ENCODE measurements at regions not wholly inside any gene's neighbourhood (a gene's known extent, or its start where the extent isn't known, plus 50 kb on each side); places are given as distances from the start of the nearest gene placed in this dataset.

GRCh38 chr6:90938122-90938521 lies 351.2 kb upstream of the MAP3K7 start:
- BruUV-seq (replicated peaks) = no TSS peak
- Mint-ChIP-seq H3K4me3 (ENCODE audit: unreplicated experiment) (no peak overlapping the region), H3K27ac (ENCODE audit: unreplicated experiment) (no peak overlapping the region), H3K4me1 (ENCODE audit: low read depth, unreplicated experiment) (no peaks in the 10 kb centered on the region), H3K36me3 (ENCODE audit: insufficient read depth, unreplicated experiment) (no peaks in the 10 kb centered on the region), H3K27me3 (ENCODE audit: insufficient read depth, unreplicated experiment) (no peaks in the 10 kb centered on the region), H3K9me3 (ENCODE audit: unreplicated experiment) (no peaks in the 10 kb centered on the region)
- no peaks in the 10 kb centered on the region for H3K36me3 ChIP-seq (ENCODE audit: control insufficient read depth, insufficient read depth, low read length)
- H3K4me1 ChIP-seq = no peaks in the 10 kb centered on the region
- no peaks in the 10 kb centered on the region; the same call in 1 of the 2 replicates for H3K27me3 ChIP-seq (replicated peaks; ENCODE audit: control insufficient read depth, insufficient read depth, low read length)
- no peaks in the 10 kb centered on the region for H3K9me3 ChIP-seq
- DNase-seq = no peak
- no peak overlapping the region for H3K4me3 ChIP-seq (ENCODE audit: low read depth, low read length)
- TF ChIP-seq CTCF (IDR thresholded peaks at IDR 0.05; ENCODE audit: insufficient read depth in 1 of 2, low read depth in 1 of 2, low read length in 1 of 2, severe bottlenecking in 1 of 2, unreplicated experiment in 1 of 2) = no peak
- CTCF ChIA-PET = no interaction called here
- intact Hi-C loops (cut with micrococcal nuclease; ENCODE audit: unreplicated experiment) = no loop called here
- POLR2A ChIA-PET = no interaction called here

- intact Hi-C loops (cut with micrococcal nuclease; ENCODE audit: unreplicated experiment) = no loop called here
- no peaks in the 10 kb centered on the region for H3K36me3 Mint-ChIP-seq (ENCODE audit: insufficient read depth, unreplicated experiment)
- TF ChIP-seq CTCF (IDR thresholded peaks at IDR 0.05; ENCODE audit: insufficient read depth in 1 of 2, low read depth in 1 of 2, low read length in 1 of 2, severe bottlenecking in 1 of 2, unreplicated experiment in 1 of 2) = no peak
- Histone ChIP-seq H3K4me3 (ENCODE audit: low read depth, low read length) (no peak overlapping the region), H3K9me3 (no peaks in the 10 kb centered on the region), H3K36me3 (ENCODE audit: control insufficient read depth, insufficient read depth, low read length) (no peaks in the 10 kb centered on the region), H3K4me1 (no peaks in the 10 kb centered on the region), H3K27me3 (replicated peaks; ENCODE audit: control insufficient read depth, insufficient read depth, low read length) (no peaks in the 10 kb centered on the region; the same call in 1 of the 2 replicates)
- CTCF ChIA-PET = interaction anchor here (0.7 kb wide), 1 partner anchor 53 kb away, joined by 3 read pairs; no protein-coding TSS in a partner anchor
- H3K9me3 Mint-ChIP-seq (ENCODE audit: unreplicated experiment) = no peaks in the 10 kb centered on the region
- H3K4me1 Mint-ChIP-seq (ENCODE audit: low read depth, unreplicated experiment) = no peaks in the 10 kb centered on the region
- DNase-seq = no peak
- H3K27me3 Mint-ChIP-seq (ENCODE audit: insufficient read depth, unreplicated experiment) = peaks cover 6% of the 10 kb centered on the region
- BruUV-seq (replicated peaks) = no TSS peak
- H3K4me3 Mint-ChIP-seq (ENCODE audit: unreplicated experiment) = no peak overlapping the region
- no peak overlapping the region for H3K27ac Mint-ChIP-seq (ENCODE audit: unreplicated experiment)
- POLR2A ChIA-PET = no interaction called here
Observed at GRCh38 chr6:90936286-90936685, 349.4 kb upstream of the MAP3K7 start.

- ChIA-PET CTCF (no interaction called here), POLR2A (no interaction called here)
- H3K4me3 ChIP-seq (ENCODE audit: low read depth, low read length) = no peak overlapping the region
- no peak for DNase-seq
- Mint-ChIP-seq H3K9me3 (ENCODE audit: unreplicated experiment) (no peaks in the 10 kb centered on the region), H3K4me3 (ENCODE audit: unreplicated experiment) (no peak overlapping the region), H3K27ac (ENCODE audit: unreplicated experiment) (no peak overlapping the region), H3K4me1 (ENCODE audit: low read depth, unreplicated experiment) (no peaks in the 10 kb centered on the region), H3K36me3 (ENCODE audit: insufficient read depth, unreplicated experiment) (no peaks in the 10 kb centered on the region), H3K27me3 (ENCODE audit: insufficient read depth, unreplicated experiment) (peaks cover 6% of the 10 kb centered on the region)
- no peaks in the 10 kb centered on the region for H3K9me3 ChIP-seq
- no peaks in the 10 kb centered on the region; the same call in 1 of the 2 replicates for H3K27me3 ChIP-seq (replicated peaks; ENCODE audit: control insufficient read depth, insufficient read depth, low read length)
- BruUV-seq (replicated peaks) = no TSS peak
- no peaks in the 10 kb centered on the region for H3K36me3 ChIP-seq (ENCODE audit: control insufficient read depth, insufficient read depth, low read length)
- H3K4me1 ChIP-seq = no peaks in the 10 kb centered on the region
- intact Hi-C loops (cut with micrococcal nuclease; ENCODE audit: unreplicated experiment) = no loop called here
- no peak for TF ChIP-seq CTCF (IDR thresholded peaks at IDR 0.05; ENCODE audit: insufficient read depth in 1 of 2, low read depth in 1 of 2, low read length in 1 of 2, severe bottlenecking in 1 of 2, unreplicated experiment in 1 of 2)
Observed at GRCh38 chr6:90934966-90935365, 348.1 kb upstream of the MAP3K7 start.

Data from Caco-2 (cell line).